GM12892 (cell line): ENCODE measurements at regions not wholly inside any gene's neighbourhood (a gene's known extent, or its start where the extent isn't known, plus 50 kb on each side); places are given as distances from the start of the nearest gene placed in this dataset.

Experiments
- DNase-seq: peaks from one replicate; pipeline ENCODE4 v3.0.0; 2011; ENCODE audit not compliant: insufficient read length
- FAIRE-seq: peaks from 2 replicates; lab custom pipeline; 2011; peaks lifted over from hg19 to GRCh38; lab: Jason Lieb, UNC
- POLR2A ChIP-seq: IDR thresholded peaks from 2 replicates; pipeline ENCODE4 v1.6.1; 2011; ENCODE audit warnings: low read depth, low read length, control low read depth
- POLR2AphosphoS5 ChIP-seq: IDR thresholded peaks from 2 replicates; pipeline ENCODE4 v1.6.1; 2011; ENCODE audit warnings: low read depth, low read length, control low read depth
- TAF1 ChIP-seq: IDR thresholded peaks from 2 replicates; pipeline ENCODE4 v1.6.1; 2011; ENCODE audit warnings: low read depth, mild to moderate bottlenecking, control low read depth, low read length, borderline replicate concordance

DNA sequence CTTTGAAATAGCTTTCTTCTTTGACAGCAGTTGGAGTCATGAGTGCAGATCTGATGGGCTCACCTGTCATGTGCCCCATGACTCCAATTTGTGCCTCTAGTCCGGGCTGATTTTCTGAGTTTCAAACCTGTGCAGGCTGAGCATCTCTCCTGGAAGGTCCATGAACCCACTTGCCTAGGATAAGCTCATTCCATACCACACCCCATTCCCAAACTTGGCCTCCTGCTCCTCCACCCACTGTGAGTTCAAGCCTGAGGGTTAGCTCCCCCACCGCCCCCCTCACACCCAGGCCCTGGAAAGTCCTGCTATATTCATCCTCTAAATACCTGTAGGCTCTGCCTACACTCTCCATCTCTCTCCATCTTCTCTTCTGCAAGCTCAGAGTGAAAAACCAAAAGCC is 126.8 kb upstream of the VRK1 start:
- FAIRE-seq (no peak), DNase-seq (no peak)
- TF ChIP-seq TAF1 (no peak), POLR2AphosphoS5 (no peak), POLR2A (no peak)

- FAIRE-seq (no peak), DNase-seq (no peak)
- TF ChIP-seq POLR2A (no peak), TAF1 (no peak), POLR2AphosphoS5 (no peak)
These were observed 126.0 kb upstream of the VRK1 start for GRCh38 chr14:96671218-96671617.

DNA sequence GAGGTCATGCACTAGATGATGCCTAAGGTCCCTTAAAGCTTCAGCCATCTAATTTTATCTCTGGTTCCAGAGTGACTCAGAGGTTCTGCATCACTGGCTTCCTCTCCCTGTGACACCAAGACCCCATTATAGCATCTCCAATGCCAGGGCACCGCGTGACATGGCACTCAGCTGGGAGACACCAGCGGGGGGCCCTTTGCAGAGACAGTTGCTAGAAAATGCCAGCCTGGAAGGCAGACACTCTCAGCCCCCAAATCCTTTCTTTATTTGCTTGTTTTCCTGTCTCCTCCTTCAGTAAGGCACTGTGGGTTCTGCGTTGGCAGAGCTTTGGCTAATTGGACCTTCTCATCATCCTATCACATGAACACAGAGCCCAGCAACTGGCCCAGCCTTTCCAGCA is 123.5 kb upstream of the VRK1 start:
- FAIRE-seq (no peak), DNase-seq (no peak)
- TF ChIP-seq POLR2A (no peak), TAF1 (no peak), POLR2AphosphoS5 (no peak)

DNA sequence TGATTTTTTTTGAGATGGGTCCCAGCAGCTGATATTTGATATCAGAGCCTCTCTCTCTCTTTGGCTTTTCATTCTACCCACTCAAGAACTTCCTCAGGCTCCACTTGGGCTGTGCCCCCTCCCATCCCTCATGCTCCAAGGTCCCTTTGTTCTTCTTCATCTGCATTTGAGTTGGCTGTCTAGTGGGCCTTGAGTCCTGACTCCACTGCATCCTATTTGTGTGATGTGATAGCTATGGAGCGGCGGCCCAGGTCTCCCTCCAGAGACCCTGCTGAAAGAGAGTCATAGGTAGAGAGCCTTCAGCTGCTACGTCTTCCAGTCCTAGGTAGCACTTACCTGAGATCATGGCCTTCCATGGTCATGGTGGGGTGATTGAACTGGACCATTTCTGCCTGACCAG is 123.1 kb upstream of the VRK1 start:
- DNase-seq = no peak
- FAIRE-seq = no peak
- no peak for TF ChIP-seq POLR2A
- TF ChIP-seq TAF1 = no peak
- TF ChIP-seq POLR2AphosphoS5 = no peak

- FAIRE-seq = no peak
- TF ChIP-seq POLR2A (no peak), TAF1 (no peak), POLR2AphosphoS5 (no peak)
- DNase-seq = no peak
These were observed 121.0 kb upstream of the VRK1 start for GRCh38 chr14:96676166-96676565.

DNA sequence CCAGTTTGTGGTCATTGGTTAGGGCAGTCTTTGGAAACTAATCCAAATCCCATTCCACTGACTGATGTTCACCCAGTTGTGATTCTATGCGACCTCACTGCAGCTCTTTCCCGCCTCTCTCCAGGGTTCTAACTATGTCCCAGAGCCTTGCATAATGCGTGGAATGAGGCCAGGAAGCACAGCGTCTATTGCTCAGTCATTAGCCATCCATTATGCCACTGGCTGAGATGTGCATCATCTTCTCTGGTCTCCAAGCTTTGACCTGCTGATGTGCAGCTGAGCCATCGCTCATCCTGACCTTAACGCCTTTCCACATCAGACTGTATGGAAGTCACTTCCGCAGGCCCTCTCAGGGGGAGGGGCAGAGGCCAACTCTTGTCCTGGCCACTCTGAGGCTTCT is 115.4 kb upstream of the VRK1 start:
- TF ChIP-seq TAF1 (no peak), POLR2AphosphoS5 (no peak), POLR2A (no peak)
- DNase-seq (no peak), FAIRE-seq (no peak)

- FAIRE-seq = no peak
- no peak for TF ChIP-seq TAF1
- TF ChIP-seq POLR2A = no peak
- TF ChIP-seq POLR2AphosphoS5 = no peak
- no peak for DNase-seq
These were observed 114.8 kb upstream of the VRK1 start for GRCh38 chr14:96682401-96682800.

GRCh38 chr14:96683562-96684289 is 113.5 kb upstream of the VRK1 start:
- TF ChIP-seq TAF1 (no peak), POLR2A (no peak), POLR2AphosphoS5 (no peak)
- DNase-seq (no peak), FAIRE-seq (no peak)

DNA sequence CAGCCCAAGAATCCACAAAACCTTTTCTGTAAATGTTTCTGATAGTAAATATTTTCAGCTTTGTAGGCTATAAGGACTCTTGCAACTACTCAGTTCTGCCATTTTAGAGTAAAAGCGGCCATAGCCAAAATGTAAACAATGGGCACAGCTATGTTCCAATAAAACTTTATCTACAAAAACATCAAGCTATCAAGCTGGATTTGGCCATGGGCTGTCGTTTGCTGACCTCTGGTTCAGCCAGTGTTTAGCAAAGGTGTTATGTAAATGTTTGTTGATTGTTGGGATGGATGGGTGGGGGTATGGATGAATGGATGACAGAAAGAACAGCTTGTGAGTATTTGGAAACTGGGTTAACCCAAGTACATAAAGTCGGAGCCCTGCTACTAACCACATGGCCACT is 111.1 kb upstream of the VRK1 start:
- FAIRE-seq (no peak), DNase-seq (no peak)
- TF ChIP-seq POLR2AphosphoS5 = no peak
- no peak for TF ChIP-seq POLR2A
- no peak for TF ChIP-seq TAF1

DNA sequence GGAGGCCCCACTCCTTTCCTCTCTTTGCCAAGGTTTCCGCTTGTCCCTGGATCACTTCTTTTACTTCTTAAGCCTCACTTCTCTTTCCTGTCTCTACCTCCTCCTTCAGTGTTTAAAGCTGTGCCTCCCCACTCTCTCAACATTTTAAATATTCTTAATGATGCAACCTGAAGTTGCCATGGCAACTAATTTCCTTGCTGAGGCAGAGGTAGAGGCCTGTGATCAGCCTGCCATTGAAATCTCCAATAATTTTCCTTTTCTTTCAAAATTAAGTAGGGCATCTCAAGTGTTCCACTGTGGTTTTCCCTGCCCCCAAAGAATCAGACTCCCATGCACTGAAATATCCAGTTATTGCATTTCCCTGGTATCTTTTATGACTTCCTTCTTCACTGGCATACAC is 108.6 kb upstream of the VRK1 start:
- DNase-seq = no peak
- TF ChIP-seq POLR2A = no peak
- TF ChIP-seq TAF1 = no peak
- no peak for TF ChIP-seq POLR2AphosphoS5
- FAIRE-seq = no peak

DNA sequence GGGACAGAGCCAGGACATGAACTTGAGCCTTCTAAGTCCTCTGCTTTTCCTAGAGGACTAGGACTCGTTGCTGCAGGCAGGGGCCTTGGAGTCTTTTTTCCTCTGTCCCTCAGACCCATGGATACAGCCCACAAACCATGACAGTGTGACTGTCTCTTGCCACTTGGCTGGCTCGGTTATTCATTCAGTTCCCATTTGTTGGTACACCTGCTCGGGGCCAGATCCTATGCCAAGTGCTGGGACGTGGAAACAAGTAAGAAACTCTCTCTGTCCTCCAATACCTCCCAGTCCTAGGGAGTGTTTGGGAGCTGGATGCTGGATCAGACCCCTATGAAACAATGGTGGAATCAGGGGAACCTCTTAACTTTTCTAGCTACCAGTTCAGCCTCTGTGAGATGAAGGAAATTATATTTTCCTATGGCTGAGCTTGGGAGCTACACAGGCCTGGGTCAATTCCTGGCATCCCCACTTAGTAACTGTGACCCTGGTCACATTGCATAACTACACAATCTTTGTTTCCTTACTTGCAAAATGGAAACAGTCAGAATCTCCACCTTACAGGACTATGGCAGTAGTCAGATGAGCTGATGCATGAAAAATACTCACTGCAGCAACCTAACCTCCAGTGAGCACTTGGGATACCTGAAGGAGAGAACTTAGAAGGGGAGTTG is 106.3 kb upstream of the VRK1 start:
- no peak for FAIRE-seq
- no peak for TF ChIP-seq POLR2A
- no peak for TF ChIP-seq POLR2AphosphoS5
- TF ChIP-seq TAF1 = no peak
- no peak for DNase-seq

DNA sequence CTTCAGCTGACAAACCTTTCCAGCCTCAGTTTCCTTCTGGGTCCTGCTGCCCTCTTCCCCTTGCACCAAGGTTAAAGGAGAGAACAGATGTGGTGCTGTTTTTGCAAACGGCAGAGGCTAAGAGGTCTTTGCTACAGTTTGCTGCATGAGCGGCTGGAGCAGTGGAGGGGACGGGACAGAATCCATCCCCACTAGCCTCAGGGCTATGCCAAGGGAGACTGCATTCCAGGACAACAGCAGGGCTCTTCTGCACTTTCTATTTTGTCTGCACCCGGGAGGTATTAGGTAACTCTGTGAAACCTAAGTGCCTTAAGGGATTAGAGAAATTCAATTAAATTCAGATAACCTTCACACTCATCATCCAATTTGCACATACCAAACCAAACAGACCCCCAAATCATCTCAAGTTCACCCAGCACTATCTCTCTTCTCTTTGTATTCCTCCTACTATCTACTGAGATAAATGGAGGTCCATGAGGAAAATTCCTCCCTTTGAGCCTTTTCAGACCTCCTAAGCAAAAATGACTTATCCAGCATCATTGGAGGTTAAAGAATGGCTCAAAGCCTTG is 103.8 kb upstream of the VRK1 start:
- TF ChIP-seq TAF1 (no peak), POLR2AphosphoS5 (no peak), POLR2A (no peak)
- no peak for DNase-seq
- FAIRE-seq = no peak
